ENCODE measurements at regions not wholly inside any gene's neighbourhood (a gene's known extent, or its start where the extent isn't known, plus 50 kb on each side); places are given as distances from the start of the nearest gene placed in this dataset.
A peak's percentile ranks its signal among the peaks of the same experiment; 100 is the strongest.

DNA sequence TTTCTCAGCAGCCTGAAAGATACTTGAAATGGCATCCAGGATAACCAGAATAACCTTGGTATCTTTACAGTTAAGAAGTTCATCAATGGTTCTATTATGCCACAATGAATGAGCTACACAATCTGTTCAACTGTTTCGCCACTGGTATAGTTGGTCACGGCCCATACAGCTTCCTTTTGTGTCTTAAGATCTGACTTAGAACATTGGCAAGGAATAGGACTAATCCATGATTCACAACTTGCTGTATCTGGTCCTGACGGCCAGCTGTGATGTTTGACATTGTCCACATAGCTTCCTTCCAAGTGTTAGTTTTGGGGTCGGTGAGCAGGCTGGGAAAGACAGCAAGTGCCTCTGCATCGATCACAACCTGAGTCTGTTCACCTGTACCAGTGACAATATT lies 113.3 kb upstream of the RAD23B start:
- H3K4me3 ChIP-seq (ENCODE audit: low read depth, low read length) = no peak overlapping the region
- no peak overlapping the region for H3K27ac ChIP-seq (ENCODE audit: low read depth, low read length)
- ChIA-PET CTCF (interaction anchor here (0.5 to 8.2 kb wide), 7 partner anchors 11 to 1328 kb away, joined by 3 to 61 read pairs (median 4); no protein-coding TSS in a partner anchor), POLR2A (no interaction called here)
- no peak for DNase-seq (ENCODE audit: low read depth, low spot score)
- no peaks in the 10 kb centered on the region for H3K9me3 ChIP-seq (ENCODE audit: control insufficient read depth, insufficient read depth, low read length)
- TF ChIP-seq, protein P1, sequence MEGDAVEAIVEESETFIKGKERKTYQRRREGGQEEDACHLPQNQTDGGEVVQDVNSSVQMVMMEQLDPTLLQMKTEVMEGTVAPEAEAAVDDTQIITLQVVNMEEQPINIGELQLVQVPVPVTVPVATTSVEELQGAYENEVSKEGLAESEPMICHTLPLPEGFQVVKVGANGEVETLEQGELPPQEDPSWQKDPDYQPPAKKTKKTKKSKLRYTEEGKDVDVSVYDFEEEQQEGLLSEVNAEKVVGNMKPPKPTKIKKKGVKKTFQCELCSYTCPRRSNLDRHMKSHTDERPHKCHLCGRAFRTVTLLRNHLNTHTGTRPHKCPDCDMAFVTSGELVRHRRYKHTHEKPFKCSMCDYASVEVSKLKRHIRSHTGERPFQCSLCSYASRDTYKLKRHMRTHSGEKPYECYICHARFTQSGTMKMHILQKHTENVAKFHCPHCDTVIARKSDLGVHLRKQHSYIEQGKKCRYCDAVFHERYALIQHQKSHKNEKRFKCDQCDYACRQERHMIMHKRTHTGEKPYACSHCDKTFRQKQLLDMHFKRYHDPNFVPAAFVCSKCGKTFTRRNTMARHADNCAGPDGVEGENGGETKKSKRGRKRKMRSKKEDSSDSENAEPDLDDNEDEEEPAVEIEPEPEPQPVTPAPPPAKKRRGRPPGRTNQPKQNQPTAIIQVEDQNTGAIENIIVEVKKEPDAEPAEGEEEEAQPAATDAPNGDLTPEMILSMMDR (IDR thresholded peaks at IDR 0.05; ENCODE audit: low read depth, low read length) = no peak
- no peaks in the 10 kb centered on the region for H3K27me3 ChIP-seq (ENCODE audit: control insufficient read depth, insufficient read depth, low read length)

DNA sequence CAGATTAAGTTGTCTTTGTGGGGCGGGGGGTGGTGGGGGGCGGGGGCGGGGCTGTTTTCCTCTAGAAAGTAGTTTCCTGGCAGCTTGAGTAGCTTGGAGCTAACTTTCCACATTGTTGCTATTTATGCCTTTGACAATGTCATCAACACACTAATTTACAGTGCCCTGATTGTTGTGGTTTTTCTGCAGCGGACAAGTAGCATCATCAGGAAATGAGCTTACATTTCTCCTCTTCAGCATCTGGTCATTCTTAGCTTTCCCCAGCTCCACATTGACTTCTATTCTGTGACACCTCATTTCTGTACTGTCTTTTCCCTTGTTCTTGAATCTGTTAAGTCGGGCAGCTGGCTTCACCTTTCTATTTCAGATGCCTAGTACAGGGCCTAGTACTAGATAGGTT lies 112.3 kb upstream of the RAD23B start:
- no peak for DNase-seq (ENCODE audit: low read depth, low spot score)
- CTCF ChIA-PET = interaction anchor here (1.0 to 8.2 kb wide), 4 partner anchors 12 to 1329 kb away, joined by 3 to 61 read pairs (median 20); no protein-coding TSS in a partner anchor
- Histone ChIP-seq H3K9me3 (ENCODE audit: control insufficient read depth, insufficient read depth, low read length) (no peaks in the 10 kb centered on the region), H3K27me3 (ENCODE audit: control insufficient read depth, insufficient read depth, low read length) (no peaks in the 10 kb centered on the region), H3K4me3 (ENCODE audit: low read depth, low read length) (no peak overlapping the region), H3K27ac (ENCODE audit: low read depth, low read length) (no peak overlapping the region)
- POLR2A ChIA-PET = no interaction called here
- TF ChIP-seq, protein P1 (IDR thresholded peaks at IDR 0.05; ENCODE audit: low read depth, low read length) = no peak

DNA sequence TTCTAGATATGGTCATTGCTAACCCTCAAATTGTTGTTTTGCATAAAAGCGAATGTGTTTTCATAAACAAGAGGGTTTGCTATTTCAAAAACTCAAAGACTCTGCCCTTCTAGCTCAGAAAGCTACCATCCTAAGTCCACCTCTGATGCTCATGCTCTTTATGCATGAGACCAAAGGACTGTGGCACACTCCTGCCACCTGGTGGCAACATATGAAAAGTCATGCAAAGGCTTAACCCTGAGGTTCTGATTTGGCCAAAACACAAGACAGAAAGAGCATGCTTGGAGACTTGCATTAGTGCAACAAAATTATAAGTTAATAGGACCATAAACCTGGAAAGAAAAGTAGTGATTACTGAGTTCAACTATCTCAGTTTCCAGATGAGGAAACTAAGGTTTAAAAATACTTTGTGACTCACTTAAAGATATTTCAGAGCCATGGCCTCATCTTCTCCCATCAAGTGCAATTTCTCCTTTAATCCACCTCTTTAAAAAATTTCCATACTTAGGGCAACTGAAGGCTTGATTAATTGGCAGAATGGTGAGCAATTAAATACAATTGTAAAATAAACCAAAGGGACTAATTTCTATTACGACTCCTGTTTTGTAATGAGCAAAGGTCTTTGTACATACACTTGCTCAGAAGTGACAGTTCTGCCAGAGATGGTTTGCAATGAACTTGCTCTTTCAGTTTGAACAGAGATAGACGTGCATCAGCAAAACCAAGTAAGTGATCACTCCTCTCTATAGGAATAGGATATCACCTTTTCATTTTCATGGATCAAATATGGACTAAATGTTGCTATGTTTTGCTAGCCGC lies 110.7 kb upstream of the RAD23B start:
- Histone ChIP-seq H3K27me3 (ENCODE audit: control insufficient read depth, insufficient read depth, low read length) (no peaks in the 10 kb centered on the region), H3K9me3 (ENCODE audit: control insufficient read depth, insufficient read depth, low read length) (no peaks in the 10 kb centered on the region), H3K27ac (ENCODE audit: low read depth, low read length) (no peak overlapping the region), H3K4me3 (ENCODE audit: low read depth, low read length) (no peak overlapping the region)
- POLR2A ChIA-PET = no interaction called here
- peak; percentile 65 for DNase-seq (ENCODE audit: low read depth, low spot score)
- CTCF ChIA-PET = interaction anchor here (0.6 to 8.2 kb wide), 19 partner anchors 8 to 1590 kb away, joined by 3 to 61 read pairs (median 3); no protein-coding TSS in a partner anchor
- TF ChIP-seq, protein P1 (IDR thresholded peaks at IDR 0.05; ENCODE audit: low read depth, low read length) = peak; percentile 96

DNA sequence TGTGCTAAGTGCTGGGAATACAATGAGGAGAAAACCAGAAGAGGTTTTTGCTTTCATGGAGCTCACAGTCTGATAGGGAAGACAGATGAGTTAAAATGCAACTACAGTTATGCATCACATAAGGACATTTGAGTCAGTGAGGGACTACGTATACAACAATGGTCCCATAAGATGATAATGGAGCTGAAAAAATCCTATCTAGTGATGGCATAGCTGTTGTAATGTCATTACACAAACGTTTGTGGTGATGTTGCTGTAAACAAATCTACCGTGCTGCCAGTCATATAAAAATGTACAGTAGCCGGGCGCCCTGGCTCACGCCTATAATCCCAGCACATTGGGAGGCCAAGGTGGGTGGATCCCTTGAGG lies 110.1 kb upstream of the RAD23B start:
- H3K27ac ChIP-seq (ENCODE audit: low read depth, low read length) = no peak overlapping the region
- TF ChIP-seq, protein P1 (IDR thresholded peaks at IDR 0.05; ENCODE audit: low read depth, low read length) = no peak
- H3K27me3 ChIP-seq (ENCODE audit: control insufficient read depth, insufficient read depth, low read length) = no peaks in the 10 kb centered on the region
- no peak overlapping the region for H3K4me3 ChIP-seq (ENCODE audit: low read depth, low read length)
- H3K9me3 ChIP-seq (ENCODE audit: control insufficient read depth, insufficient read depth, low read length) = no peaks in the 10 kb centered on the region
- ChIA-PET CTCF (interaction anchor here (0.9 to 8.2 kb wide), 9 partner anchors 13 to 1589 kb away, joined by 3 to 61 read pairs (median 4); no protein-coding TSS in a partner anchor), POLR2A (no interaction called here)
- no peak for DNase-seq (ENCODE audit: low read depth, low spot score)

Measured in AG04450 (cell line).